ENCODE measurements at regions not wholly inside any gene's neighbourhood (a gene's known extent, or its start where the extent isn't known, plus 50 kb on each side); places are given as distances from the start of the nearest gene placed in this dataset.

- H2AFZ ChIP-seq (ENCODE audit: low read length): no peak overlapping the region
- H3F3A ChIP-seq (ENCODE audit: low read length, unreplicated experiment): no peaks in the 10 kb centered on the region
- POLR2A ChIA-PET (ENCODE audit: unreplicated experiment): no interaction called here
- intact Hi-C loops (cut with micrococcal nuclease): loop anchor here (1.0 to 5.0 kb wide), 4 partner anchors 77 to 284 kb away; no protein-coding TSS in a partner anchor
- H3K4me2 ChIP-seq (ENCODE audit: low read length): no peak overlapping the region
- BruUV-seq (replicated peaks): no TSS peak
- ATAC-seq (0 out of 2 replicates have a peak, but pooled peaks have one; percentile 19), DNase-seq (peak; percentile 80)
- H3K79me2 ChIP-seq (ENCODE audit: low read length): no peaks in the 10 kb centered on the region
- H4K20me1 ChIP-seq (ENCODE audit: low read length): no peaks in the 10 kb centered on the region
- no peaks in the 10 kb centered on the region for H3K9me3 ChIP-seq (ENCODE audit: low read length)
- no peaks in the 10 kb centered on the region for H3K27me3 ChIP-seq (ENCODE audit: low read length)
- CTCF ChIA-PET: interaction anchor here (0.6 to 1.2 kb wide), 5 partner anchors 9 to 229 kb away, joined by 3 to 8 read pairs (median 5); no protein-coding TSS in a partner anchor
- H3K9ac ChIP-seq (ENCODE audit: low read length): peak overlapping the region; percentile 50
- TF ChIP-seq CTCF (conservative IDR thresholded peaks at IDR 0.05; ENCODE audit: low read depth, low read length) (peak; percentile 92), EZH2phosphoT487 (IDR thresholded peaks at IDR 0.05; ENCODE audit: borderline replicate concordance, low read length) (no peak)
- peak overlapping the region; percentile 79 for H3K27ac ChIP-seq (ENCODE audit: low read length)
- H3K9me2 ChIP-seq (replicated peaks; ENCODE audit: low read length): no peaks in the 10 kb centered on the region
- no peaks in the 10 kb centered on the region for H3K36me3 ChIP-seq (ENCODE audit: low read depth, low read length)
- H3K4me3 ChIP-seq (ENCODE audit: low read length): no peak overlapping the region
- H3K4me1 ChIP-seq (ENCODE audit: insufficient read depth, low read length): peaks cover 72% of the 10 kb centered on the region
Measured at GRCh38 chr6:132962936-132963868, 148.8 kb downstream of the RPS12 start.

- no TSS peak for BruUV-seq (replicated peaks)
Measured at GRCh38 chr6:132964101-132964867, 149.9 kb downstream of the RPS12 start.

More at GRCh38 chr6:132964101-132964867, 149.9 kb downstream of the RPS12 start:
- H3K27ac ChIP-seq (ENCODE audit: low read length): peak overlapping the region; percentile 79
- no peaks in the 10 kb centered on the region for H3F3A ChIP-seq (ENCODE audit: low read length, unreplicated experiment)
- no peak overlapping the region for H3K4me3 ChIP-seq (ENCODE audit: low read length)
- H3K9me2 ChIP-seq (replicated peaks; ENCODE audit: low read length): no peaks in the 10 kb centered on the region
- H3K9me3 ChIP-seq (ENCODE audit: low read length): no peaks in the 10 kb centered on the region
- ChIA-PET CTCF (no interaction called here), POLR2A (ENCODE audit: unreplicated experiment) (no interaction called here)
- H3K4me1 ChIP-seq (ENCODE audit: insufficient read depth, low read length): peaks cover 79% of the 10 kb centered on the region
- ATAC-seq (peak; percentile 19), DNase-seq (peak; percentile 86)
- no peak for TF ChIP-seq CTCF (conservative IDR thresholded peaks at IDR 0.05; ENCODE audit: low read depth, low read length)
- no peak for TF ChIP-seq EZH2 (IDR thresholded peaks at IDR 0.05; ENCODE audit: low read length, unreplicated experiment)
- no peak for TF ChIP-seq EZH2phosphoT487 (IDR thresholded peaks at IDR 0.05; ENCODE audit: borderline replicate concordance, low read length)
- no peak overlapping the region for H2AFZ ChIP-seq (ENCODE audit: low read length)
- intact Hi-C loops (cut with micrococcal nuclease): loop anchor here (2.0 to 5.0 kb wide), 5 partner anchors 167 to 549 kb away; no protein-coding TSS in a partner anchor
- H3K9ac ChIP-seq (ENCODE audit: low read length): peak overlapping the region; percentile 50
- no peaks in the 10 kb centered on the region for H3K36me3 ChIP-seq (ENCODE audit: low read depth, low read length)
- H3K79me2 ChIP-seq (ENCODE audit: low read length): no peaks in the 10 kb centered on the region
- H4K20me1 ChIP-seq (ENCODE audit: low read length): no peaks in the 10 kb centered on the region
- H3K27me3 ChIP-seq (ENCODE audit: low read length): no peaks in the 10 kb centered on the region
- peak overlapping the region; percentile 73 for H3K4me2 ChIP-seq (ENCODE audit: low read length)
